SK-N-MC (cell line): ENCODE measurements at regions not wholly inside any gene's neighbourhood (a gene's known extent, or its start where the extent isn't known, plus 50 kb on each side); places are given as distances from the start of the nearest gene placed in this dataset.
"Not testable (repeated sequence)": the region's sequence is repeated elsewhere in the genome, so short reads cannot be mapped to it uniquely, and the experiment has no call there.

Source experiments
- DNase-seq: peaks from one replicate; pipeline ENCODE4 v3.0.0-alpha.2; 2011; ENCODE audit warnings: low read depth, low spot score
- H3K27ac ChIP-seq: fragments of 200-600 bp; sonication (generic); 2 replicates; pipeline ENCODE4 v1.5.1; 2016; ENCODE audit warnings: mixed run types
- H3K36me3 ChIP-seq: fragments of 200-600 bp; sonication (generic); 2 replicates; pipeline ENCODE4 v1.6.1; 2017; ENCODE audit warnings: antibody characterized with exemption, low read length, mixed read lengths; ENCODE audit not compliant: insufficient read depth
- H3K4me3 ChIP-seq: fragments of 200-600 bp; sonication (generic); 2 replicates; pipeline ENCODE4 v1.5.1; 2016
- H3K9ac ChIP-seq: fragments of 200-600 bp; sonication (generic); 2 replicates; pipeline ENCODE4 v1.8.0; 2017; ENCODE audit warnings: mixed run types, mixed read lengths; ENCODE audit not compliant: insufficient read length
- H3K9me3 ChIP-seq: fragments of 200-600 bp; sonication (generic); 2 replicates; pipeline ENCODE4 v1.6.1; 2017; ENCODE audit warnings: low read depth, mild to moderate bottlenecking, antibody characterized with exemption, low read length, moderate library complexity, mixed read lengths
- EZH2 ChIP-seq: fragments of 200-600 bp; sonication (generic); IDR thresholded peaks from one replicate; pipeline ENCODE4 v1.6.1; 2017; ENCODE audit warnings: antibody characterized with exemption
- FOXP2 ChIP-seq: optimal IDR thresholded peaks from 2 replicates; pipeline ENCODE3; 2011; ENCODE audit warnings: mild to moderate bottlenecking, moderate library complexity; ENCODE audit not compliant: insufficient read depth; ENCODE audit errors: extremely low read length, control extremely low read depth
- POLR2AphosphoS5 ChIP-seq: IDR thresholded peaks from 2 replicates; pipeline ENCODE4 v1.6.1; 2012; ENCODE audit warnings: mild to moderate bottlenecking, low read depth, low read length, borderline replicate concordance

DNA sequence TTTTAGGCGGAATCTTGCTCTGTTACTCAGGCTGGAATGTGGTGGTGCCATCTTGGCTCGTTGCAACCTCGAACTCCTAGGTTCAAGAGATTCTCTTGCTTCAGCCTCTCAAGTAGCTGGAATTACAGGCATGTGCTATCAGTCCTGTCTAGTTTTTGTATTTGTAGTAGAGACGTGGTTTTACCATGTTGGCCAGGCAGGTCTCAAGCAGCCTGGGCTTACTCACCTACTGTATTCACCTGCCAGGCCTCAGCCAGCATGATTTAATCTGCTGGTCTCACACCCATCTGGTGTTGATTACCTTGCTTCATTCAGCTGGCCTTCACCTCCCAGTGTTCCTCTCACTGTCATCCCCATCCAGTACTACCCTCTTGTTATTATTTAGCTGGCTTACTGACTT is 102.0 kb downstream of the IL12A start:
- no peak for TF ChIP-seq POLR2AphosphoS5
- no peak for TF ChIP-seq FOXP2
- TF ChIP-seq EZH2: no peak
- H3K4me3 ChIP-seq: no peak overlapping the region
- no peak for DNase-seq
- H3K36me3 ChIP-seq: no peaks in the 10 kb centered on the region
- H3K27ac ChIP-seq: no peak overlapping the region
- no peak overlapping the region for H3K9ac ChIP-seq
- no peaks in the 10 kb centered on the region for H3K9me3 ChIP-seq

DNA sequence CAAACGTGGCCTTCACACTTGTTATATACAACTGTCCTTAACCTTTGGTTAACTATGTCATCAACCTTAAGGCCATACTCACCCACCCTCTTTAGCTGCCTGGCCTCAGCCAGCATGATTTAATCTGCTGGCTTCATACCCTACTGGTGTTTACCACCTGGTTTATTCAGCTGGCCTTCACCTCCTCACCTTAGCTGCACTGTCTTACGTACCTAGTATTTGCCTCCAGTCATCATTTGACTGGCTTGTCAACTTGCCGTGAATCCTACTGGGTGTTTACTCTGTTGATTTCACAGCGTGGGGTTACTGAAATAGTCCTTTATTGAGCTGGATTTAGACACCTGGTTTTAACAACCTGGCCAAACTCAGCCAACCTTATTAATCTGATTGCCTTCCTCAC is 102.8 kb downstream of the IL12A start:
- Histone ChIP-seq H3K36me3 (no peaks in the 10 kb centered on the region), H3K4me3 (no peak overlapping the region), H3K9ac (no peak overlapping the region), H3K27ac (no peak overlapping the region), H3K9me3 (no peaks in the 10 kb centered on the region)
- no peak for TF ChIP-seq EZH2
- no peak for DNase-seq

DNA sequence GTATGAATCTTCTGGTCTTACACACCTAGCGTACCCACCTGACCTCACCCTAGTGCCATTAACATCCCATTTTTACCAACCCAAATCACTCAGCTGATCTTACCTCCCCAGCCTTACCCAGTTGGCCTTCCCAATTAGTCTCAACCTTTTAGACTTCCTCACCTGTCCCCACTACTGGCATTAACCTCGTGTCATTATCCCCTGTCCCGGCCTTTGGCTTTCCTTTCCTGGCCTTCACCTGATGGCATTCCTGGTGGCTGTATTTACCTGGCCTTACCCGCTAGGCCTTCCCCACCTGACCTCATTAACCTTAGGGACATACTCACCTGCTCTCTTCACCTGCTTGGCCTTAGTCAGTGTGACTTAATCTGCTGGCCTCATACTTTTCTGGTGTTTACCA is 104.1 kb downstream of the IL12A start:
- no peak overlapping the region for H3K27ac ChIP-seq
- no peak overlapping the region for H3K9ac ChIP-seq
- no peak overlapping the region for H3K4me3 ChIP-seq
- H3K9me3 ChIP-seq: no peaks in the 10 kb centered on the region
- TF ChIP-seq EZH2 (no peak), FOXP2 (no peak), POLR2AphosphoS5 (no peak)
- DNase-seq: no peak
- H3K36me3 ChIP-seq: no peaks in the 10 kb centered on the region

DNA sequence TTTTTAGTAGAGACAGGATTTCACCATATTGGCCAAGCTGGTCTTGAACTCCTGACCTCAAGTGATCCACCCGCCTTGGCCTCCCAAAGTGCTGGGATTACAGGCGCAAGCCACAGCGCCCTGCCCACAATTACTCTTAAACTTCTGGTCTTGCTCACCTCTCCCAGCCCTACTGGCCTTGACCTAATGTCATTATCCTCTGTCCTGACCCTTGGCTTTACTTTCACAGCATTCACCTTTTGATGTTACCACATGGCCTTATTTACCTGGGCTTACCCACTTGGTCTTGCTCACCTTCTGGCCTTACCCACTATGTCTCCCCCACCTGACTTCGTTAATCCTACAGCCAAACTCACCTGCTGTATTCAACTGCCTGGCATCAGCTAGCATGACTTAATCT is 105.9 kb downstream of the IL12A start:
- no peak overlapping the region for H3K9ac ChIP-seq
- no peak for TF ChIP-seq EZH2
- TF ChIP-seq POLR2AphosphoS5: no peak
- no peak for TF ChIP-seq FOXP2
- no peaks in the 10 kb centered on the region for H3K36me3 ChIP-seq
- no peak overlapping the region for H3K4me3 ChIP-seq
- DNase-seq: no peak
- no peaks in the 10 kb centered on the region for H3K9me3 ChIP-seq
- no peak overlapping the region for H3K27ac ChIP-seq

DNA sequence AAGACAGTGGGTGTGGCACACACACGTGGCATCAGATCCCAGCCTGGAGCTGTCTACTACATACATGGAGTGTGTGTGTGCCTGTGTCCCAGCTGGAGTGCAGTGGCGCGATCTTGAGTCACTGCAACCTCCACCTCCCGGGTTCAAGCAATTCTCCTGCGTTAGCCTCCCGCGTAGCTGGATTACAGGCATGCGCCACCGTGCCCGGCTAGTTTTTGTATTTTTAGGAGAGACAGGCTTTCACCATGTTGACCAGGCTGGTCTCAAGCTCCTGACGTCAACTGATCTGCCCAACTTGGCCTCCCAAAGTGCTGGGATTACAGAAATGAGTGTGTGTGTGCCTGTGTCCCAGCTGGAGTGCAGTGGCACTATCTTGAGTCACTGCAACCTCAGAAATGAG is 108.8 kb downstream of the IL12A start:
- no peaks in the 10 kb centered on the region for H3K36me3 ChIP-seq
- no peak overlapping the region for H3K4me3 ChIP-seq
- no peak overlapping the region for H3K9ac ChIP-seq
- no peak for TF ChIP-seq FOXP2
- no peak for TF ChIP-seq POLR2AphosphoS5
- no peak for TF ChIP-seq EZH2
- DNase-seq: no peak
- no peak overlapping the region for H3K27ac ChIP-seq
- no peaks in the 10 kb centered on the region for H3K9me3 ChIP-seq

DNA sequence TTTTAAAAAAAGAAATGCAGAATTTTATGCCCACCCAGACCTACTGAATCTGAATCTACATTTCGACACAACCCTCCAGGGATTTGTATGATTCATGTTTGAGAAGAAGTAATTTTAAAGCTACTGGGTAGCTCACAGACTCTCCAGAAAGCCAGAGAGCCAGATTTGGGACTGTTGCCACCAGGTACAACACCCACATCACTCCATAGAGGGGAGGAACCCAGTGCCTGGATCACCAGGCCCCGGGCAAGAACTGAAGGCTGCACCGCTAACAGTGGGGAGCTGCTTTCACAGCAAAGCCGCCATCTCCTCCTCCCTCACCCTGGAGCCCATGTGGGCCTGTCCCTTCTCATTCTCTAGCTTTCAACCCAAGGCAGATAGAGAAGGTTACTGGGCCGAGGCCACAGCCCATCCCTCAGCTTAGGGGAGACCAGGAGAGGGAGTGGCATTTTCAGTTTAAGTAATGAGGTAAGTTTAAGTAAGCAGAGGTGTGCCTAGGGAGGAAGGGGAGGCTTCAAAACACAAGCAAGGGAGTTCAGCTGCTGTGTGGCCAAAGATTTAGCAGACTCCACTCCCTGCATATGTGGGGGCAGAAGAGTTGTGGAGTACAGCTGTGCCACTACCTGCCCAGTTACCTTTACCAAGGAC is 109.8 kb downstream of the IL12A start:
- H3K4me3 ChIP-seq: no peak overlapping the region
- no peak overlapping the region for H3K9ac ChIP-seq
- H3K36me3 ChIP-seq: no peaks in the 10 kb centered on the region
- TF ChIP-seq POLR2AphosphoS5 (no peak), EZH2 (no peak), FOXP2 (no peak)
- no peaks in the 10 kb centered on the region for H3K9me3 ChIP-seq
- H3K27ac ChIP-seq: no peak overlapping the region
- no peak for DNase-seq

DNA sequence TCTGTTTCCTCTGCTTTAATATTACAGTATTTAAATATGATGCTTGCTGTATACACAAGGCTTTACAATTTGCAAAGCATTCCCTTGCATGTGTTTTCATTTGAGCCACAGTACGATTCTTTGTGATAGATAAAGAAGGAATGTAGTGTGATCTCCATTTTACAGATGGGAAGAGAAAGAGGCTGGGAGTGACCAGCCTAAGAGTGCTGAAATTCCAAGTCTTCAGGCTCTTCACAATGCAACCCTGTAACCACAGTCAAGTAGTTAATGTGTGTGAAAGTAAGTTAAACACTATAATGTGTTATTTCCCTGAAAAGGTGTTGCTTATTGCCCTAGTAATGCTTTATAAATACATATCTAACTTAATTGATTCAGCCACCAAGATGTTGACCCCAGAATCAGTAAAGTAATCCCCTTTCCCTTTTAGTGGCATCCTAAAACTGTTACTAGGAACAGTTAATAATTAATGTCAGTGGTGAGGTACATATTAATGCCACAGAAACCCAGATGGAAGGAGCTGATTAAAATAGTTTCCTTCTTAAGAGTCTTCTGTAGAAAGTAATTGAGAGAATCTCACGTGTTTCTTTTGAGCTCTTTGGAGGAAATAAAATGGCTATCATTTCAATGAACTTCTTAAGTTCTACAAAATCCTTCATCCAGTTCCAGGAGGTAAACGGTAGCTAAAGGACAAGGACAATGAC is 110.4 kb downstream of the IL12A start:
- no peaks in the 10 kb centered on the region for H3K36me3 ChIP-seq
- no peak for DNase-seq
- no peak overlapping the region for H3K4me3 ChIP-seq
- H3K9me3 ChIP-seq: no peaks in the 10 kb centered on the region
- H3K27ac ChIP-seq: no peak overlapping the region
- H3K9ac ChIP-seq: no peak overlapping the region
- no peak for TF ChIP-seq FOXP2
- TF ChIP-seq POLR2AphosphoS5: no peak
- TF ChIP-seq EZH2: no peak

DNA sequence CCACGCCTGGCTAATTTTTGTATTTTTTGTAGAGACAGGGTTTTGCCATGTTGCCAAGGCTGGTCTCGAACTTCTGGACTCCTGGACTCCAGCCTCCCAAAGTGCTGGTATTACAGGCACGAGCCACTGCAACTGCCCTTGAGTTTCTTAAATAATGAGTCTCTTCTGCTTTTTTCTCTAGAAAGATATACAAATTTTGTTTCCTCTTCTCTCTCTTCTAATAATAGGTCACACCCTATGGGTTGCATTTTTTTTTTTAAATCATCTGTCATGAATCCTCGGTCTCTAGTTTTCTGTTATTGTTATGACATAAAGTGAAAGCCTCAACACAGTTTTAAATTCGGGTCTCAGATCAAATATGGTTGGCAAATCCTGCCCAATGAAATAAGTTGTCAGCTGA is 111.2 kb downstream of the IL12A start:
- DNase-seq: no peak
- TF ChIP-seq EZH2 (no peak), FOXP2 (no peak), POLR2AphosphoS5 (no peak)
- H3K27ac ChIP-seq: no peak overlapping the region
- no peaks in the 10 kb centered on the region for H3K36me3 ChIP-seq
- no peak overlapping the region for H3K4me3 ChIP-seq
- no peak overlapping the region for H3K9ac ChIP-seq
- no peaks in the 10 kb centered on the region for H3K9me3 ChIP-seq

DNA sequence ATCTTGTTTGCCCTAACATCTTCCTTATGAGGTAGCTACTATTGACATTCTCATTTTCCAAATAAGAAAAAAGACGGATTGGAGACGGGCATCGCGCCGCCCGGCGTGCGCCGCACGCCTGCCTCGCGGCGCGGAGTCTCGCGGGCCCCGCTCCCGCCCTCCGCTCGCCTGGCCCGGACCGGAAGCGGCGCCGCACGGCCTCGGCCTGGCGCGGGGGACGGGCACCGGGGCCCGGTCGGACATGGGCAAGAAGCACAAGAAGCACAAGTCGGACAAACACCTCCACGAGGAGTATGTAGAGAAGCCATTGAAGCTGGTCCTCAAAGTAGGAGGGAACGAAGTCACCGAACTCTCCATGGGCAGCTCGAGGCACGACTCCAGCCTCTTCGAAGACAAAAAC is 112.0 kb downstream of the IL12A start:
- no peak for DNase-seq
- no peaks in the 10 kb centered on the region for H3K9me3 ChIP-seq
- no peak for TF ChIP-seq FOXP2
- no peak for TF ChIP-seq POLR2AphosphoS5
- TF ChIP-seq EZH2: no peak
- H3K4me3 ChIP-seq: no peak overlapping the region
- H3K36me3 ChIP-seq: no peaks in the 10 kb centered on the region
- H3K27ac ChIP-seq: no peak overlapping the region
- H3K9ac ChIP-seq: no peak overlapping the region

DNA sequence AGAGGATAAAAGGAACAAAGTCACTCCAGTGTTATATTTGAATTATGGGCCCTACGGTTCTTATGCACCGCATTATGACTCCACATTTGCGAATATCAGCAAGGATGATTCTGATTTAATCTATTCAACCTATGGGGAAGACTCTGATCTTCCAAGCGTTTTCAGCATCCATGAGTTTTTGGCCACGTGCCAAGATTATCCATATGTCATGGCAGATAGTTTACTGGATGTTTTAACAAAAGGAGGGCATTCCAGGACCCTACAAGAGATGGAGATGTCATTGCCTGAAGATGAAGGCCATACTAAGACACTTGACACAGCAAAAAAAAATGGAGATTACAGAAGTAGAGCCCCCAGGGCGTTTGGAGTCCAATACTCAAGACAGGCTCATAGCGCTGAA is 113.4 kb downstream of the IL12A start:
- not testable (repeated sequence) for H3K4me3 ChIP-seq, H3K9me3 ChIP-seq, H3K36me3 ChIP-seq, H3K27ac ChIP-seq, H3K9ac ChIP-seq, DNase-seq
